Keratinocyte (primary cell): ENCODE measurements at regions not wholly inside any gene's neighbourhood (a gene's known extent, or its start where the extent isn't known, plus 50 kb on each side); places are given as distances from the start of the nearest gene placed in this dataset.
"Not testable (repeated sequence)": the region's sequence is repeated elsewhere in the genome, so short reads cannot be mapped to it uniquely, and the experiment has no call there.

ENCODE experiments used
- EZH2 ChIP-seq: IDR thresholded peaks from one replicate; pipeline ENCODE4 v1.6.1; 2012; ENCODE audit warnings: inconsistent platforms, mild to moderate bottlenecking, low read length, moderate library complexity
- TF ChIP-seq, protein P1 (sequence below), 3 experiments: IDR thresholded peaks in 1 of 3; conservative IDR thresholded peaks in 1 of 3; optimal IDR thresholded peaks in 1 of 3; 2 replicates in 2 of 3; 3 replicates in 1 of 3; pipeline versions ENCODE3 to v1.5.1; 2011; ENCODE audit warnings: low read length in 3 of 3, mild to moderate bottlenecking in 3 of 3, moderate library complexity in 2 of 3, control low read depth in 1 of 3, inconsistent platforms in 1 of 3; ENCODE audit not compliant: insufficient read depth in 2 of 3; ENCODE audit errors: extremely low read depth in 1 of 3

DNA sequence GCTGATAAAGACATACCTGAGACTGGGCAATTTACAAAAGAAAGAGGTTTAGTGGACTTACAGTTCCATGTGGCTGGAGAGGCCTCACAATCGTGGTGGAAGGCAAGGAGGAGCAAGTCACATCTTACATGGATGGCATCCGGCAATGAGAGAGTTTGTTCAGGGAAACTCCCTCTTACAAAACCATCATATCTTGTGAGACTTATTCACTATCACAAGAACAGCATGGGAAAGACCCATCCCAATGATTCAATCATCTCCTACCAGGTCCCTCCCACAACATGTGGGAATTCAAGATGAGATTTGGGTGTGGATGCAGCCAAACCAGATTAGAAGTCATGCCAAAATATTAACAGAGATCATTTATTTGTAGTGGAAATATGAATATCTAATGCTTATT is 388.4 kb downstream of the MDFIC start:
- TF ChIP-seq EZH2, result not testable (repeated sequence)
- TF ChIP-seq, protein P1, sequence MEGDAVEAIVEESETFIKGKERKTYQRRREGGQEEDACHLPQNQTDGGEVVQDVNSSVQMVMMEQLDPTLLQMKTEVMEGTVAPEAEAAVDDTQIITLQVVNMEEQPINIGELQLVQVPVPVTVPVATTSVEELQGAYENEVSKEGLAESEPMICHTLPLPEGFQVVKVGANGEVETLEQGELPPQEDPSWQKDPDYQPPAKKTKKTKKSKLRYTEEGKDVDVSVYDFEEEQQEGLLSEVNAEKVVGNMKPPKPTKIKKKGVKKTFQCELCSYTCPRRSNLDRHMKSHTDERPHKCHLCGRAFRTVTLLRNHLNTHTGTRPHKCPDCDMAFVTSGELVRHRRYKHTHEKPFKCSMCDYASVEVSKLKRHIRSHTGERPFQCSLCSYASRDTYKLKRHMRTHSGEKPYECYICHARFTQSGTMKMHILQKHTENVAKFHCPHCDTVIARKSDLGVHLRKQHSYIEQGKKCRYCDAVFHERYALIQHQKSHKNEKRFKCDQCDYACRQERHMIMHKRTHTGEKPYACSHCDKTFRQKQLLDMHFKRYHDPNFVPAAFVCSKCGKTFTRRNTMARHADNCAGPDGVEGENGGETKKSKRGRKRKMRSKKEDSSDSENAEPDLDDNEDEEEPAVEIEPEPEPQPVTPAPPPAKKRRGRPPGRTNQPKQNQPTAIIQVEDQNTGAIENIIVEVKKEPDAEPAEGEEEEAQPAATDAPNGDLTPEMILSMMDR (optimal IDR thresholded peaks at IDR 0.05 in 1 of 3, IDR thresholded peaks at IDR 0.05 in 1 of 3, conservative IDR thresholded peaks at IDR 0.05 in 1 of 3; ENCODE audit: extremely low read depth in 1 of 3, insufficient read depth in 2 of 3, low read length in 3 of 3), result not testable (repeated sequence)
